ENCODE measurements at regions not wholly inside any gene's neighbourhood (a gene's known extent, or its start where the extent isn't known, plus 50 kb on each side); places are given as distances from the start of the nearest gene placed in this dataset.

GRCh38 chr14:95023115-95023514, 134.2 kb downstream of the DICER1 start:
- Histone ChIP-seq H3K9me3 (peaks cover 0 to 12% (median 0%) of the 10 kb centered on the region in 12 donors), H3K27ac (no peak overlapping the region), H3K27me3 (peaks cover 0 to 7% (median 0%) of the 10 kb centered on the region in 9 donors), H3K4me1 (no peaks in the 10 kb centered on the region), H3K4me3 (no peak overlapping the region), H3K36me3 (no peaks in the 10 kb centered on the region)
- no peak for TF ChIP-seq CTCF (IDR thresholded peaks at IDR 0.05)
- no peak for TF ChIP-seq POLR2A (IDR thresholded peaks at IDR 0.05)
- intact Hi-C loops (cut with DNase I): no loop called here
- ATAC-seq (no peak), DNase-seq (no peak)
- 80 to 89% (median 86%) methylated on average over 9 of the region's 9 CpGs for WGBS, 4 donors

DNA sequence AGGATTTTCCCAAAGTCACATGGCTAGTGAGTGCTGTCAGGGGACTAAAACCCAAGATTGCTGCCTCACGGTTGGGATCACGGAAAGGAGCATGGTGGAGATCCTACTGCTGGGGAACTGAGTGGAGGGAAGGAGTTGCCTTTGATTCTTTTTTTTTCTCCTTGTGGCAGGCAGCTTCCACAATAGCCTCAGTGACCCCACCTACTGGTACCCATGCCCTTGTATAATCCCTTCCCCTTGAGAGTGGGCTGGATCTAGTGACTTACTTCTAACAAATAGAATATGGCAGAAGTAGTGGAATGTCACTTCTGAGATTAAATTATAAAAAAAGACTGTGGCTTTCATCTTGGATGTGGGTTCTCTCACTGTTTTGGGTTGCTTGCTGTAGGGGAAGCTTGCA, 135.7 kb downstream of the DICER1 start:
- H3K36me3 ChIP-seq: no peaks in the 10 kb centered on the region
- H3K9me3 ChIP-seq: peaks cover 0 to 12% (median 0%) of the 10 kb centered on the region in 12 donors
- TF ChIP-seq CTCF (IDR thresholded peaks at IDR 0.05) (no peak), POLR2A (IDR thresholded peaks at IDR 0.05) (no peak)
- DNase-seq: no peak
- peaks cover 0 to 7% (median 0%) of the 10 kb centered on the region in 9 donors for H3K27me3 ChIP-seq
- no peak for ATAC-seq
- no peaks in the 10 kb centered on the region for H3K4me1 ChIP-seq
- no peak overlapping the region for H3K4me3 ChIP-seq
- no peak overlapping the region for H3K27ac ChIP-seq
- WGBS, 4 donors: 72 to 90% (median 81%) methylated on average over 2 of the region's 2 CpGs
- intact Hi-C loops (cut with DNase I): no loop called here

GRCh38 chr14:95018821-95019220, 138.5 kb downstream of the DICER1 start:
- Histone ChIP-seq H3K27me3 (no peaks in the 10 kb centered on the region), H3K27ac (no peak overlapping the region), H3K4me3 (no peak overlapping the region), H3K4me1 (no peaks in the 10 kb centered on the region), H3K9me3 (peaks cover 0 to 17% (median 0%) of the 10 kb centered on the region in 12 donors), H3K36me3 (no peaks in the 10 kb centered on the region)
- intact Hi-C loops (cut with DNase I): no loop called here
- ATAC-seq (peak in 2 of 4 donors; percentile 28 to 44), DNase-seq (no peak)
- TF ChIP-seq POLR2A (IDR thresholded peaks at IDR 0.05) (no peak), CTCF (IDR thresholded peaks at IDR 0.05) (no peak)
- 47 to 75% (median 60%) methylated on average over 4 of the region's 4 CpGs for WGBS, 4 donors

- intact Hi-C loops (cut with DNase I): no loop called here
- Histone ChIP-seq H3K27ac (no peak overlapping the region), H3K9me3 (peaks cover 0 to 8% (median 0%) of the 10 kb centered on the region in 12 donors), H3K4me3 (no peak overlapping the region), H3K27me3 (no peaks in the 10 kb centered on the region), H3K36me3 (no peaks in the 10 kb centered on the region), H3K4me1 (peaks cover 0 to 10% (median 4%) of the 10 kb centered on the region in 12 donors)
- TF ChIP-seq CTCF (IDR thresholded peaks at IDR 0.05) (no peak), POLR2A (IDR thresholded peaks at IDR 0.05) (no peak)
- 50 to 96% (median 93%) methylated on average over 1 of the region's 1 CpG for WGBS, 4 donors
- no peak for ATAC-seq
- DNase-seq: no peak
These were observed 142.3 kb downstream of the DICER1 start for GRCh38 chr14:95015046-95015445.
